Activated T-cell treated with anti-CD3 and anti-CD28 coated beads for 1 hour (primary cell): ENCODE measurements at regions not wholly inside any gene's neighbourhood (a gene's known extent, or its start where the extent isn't known, plus 50 kb on each side); places are given as distances from the start of the nearest gene placed in this dataset.
"Not testable (repeated sequence)": the region's sequence is repeated elsewhere in the genome, so short reads cannot be mapped to it uniquely, and the experiment has no call there.

Experiments
- DNase-seq: peaks from one replicate; pipeline ENCODE4 v3.0.0-alpha.2; 2020; ENCODE audit warnings: low read depth

DNA sequence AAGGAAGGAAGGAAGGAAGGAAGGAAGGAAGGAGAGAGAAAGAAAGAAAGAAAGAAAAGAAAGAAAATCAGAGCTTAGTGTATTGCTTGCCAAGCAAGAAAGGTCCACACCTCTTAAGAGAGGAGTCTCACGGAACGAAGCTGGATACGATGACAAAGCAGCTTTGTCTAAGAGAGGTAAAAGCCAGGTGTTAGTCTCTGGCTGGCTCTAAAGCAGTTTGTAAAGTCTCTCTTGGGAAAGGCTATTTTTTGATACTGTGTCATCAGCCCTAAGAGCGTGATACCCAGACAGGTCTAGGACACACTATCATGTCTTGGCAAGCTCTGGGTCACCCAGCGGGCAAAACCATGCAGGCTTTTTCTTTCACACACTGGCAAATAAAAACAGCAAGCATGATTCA, 297.5 kb upstream of the NBPF12 start:
- DNase-seq = not testable (repeated sequence)

DNA sequence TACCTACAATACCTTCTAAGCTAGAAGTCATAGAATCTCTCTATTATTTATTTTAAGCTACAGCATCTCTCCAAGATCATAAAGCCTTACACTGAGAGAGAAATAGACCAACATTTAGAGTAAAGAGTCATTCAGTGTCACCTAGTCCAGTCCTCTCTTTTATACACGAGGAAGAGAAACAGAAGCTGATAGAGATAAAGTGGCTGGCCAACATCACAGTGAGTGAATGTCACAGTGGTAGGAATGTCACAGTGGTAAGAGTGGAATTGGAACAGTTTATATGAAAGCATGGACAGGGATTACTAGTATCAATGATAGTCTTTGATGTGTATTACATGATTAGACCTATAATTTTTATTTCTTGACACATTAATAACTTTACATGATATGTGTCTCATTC, 307.8 kb upstream of the NBPF12 start:
- DNase-seq = not testable (repeated sequence)

DNA sequence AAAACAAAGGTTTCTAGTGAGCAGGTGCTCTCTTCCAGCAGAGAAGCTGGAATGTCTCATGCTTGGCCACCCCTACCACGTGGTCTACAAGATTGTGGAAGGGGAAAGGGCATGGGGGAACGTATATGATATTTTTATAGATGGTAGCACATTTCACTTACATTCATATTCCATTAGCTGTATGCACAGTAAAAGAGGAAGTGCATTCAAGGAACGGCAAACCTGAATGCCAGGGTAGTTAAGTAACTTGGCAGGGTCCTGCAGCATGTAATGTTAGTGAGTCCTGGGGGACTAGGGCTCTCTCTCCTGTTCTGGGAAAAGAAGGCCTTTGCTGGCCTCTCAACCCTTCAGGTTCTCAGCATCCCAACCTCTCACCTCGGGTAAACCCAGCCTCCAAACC, 319.5 kb upstream of the NBPF12 start:
- not testable (repeated sequence) for DNase-seq

DNA sequence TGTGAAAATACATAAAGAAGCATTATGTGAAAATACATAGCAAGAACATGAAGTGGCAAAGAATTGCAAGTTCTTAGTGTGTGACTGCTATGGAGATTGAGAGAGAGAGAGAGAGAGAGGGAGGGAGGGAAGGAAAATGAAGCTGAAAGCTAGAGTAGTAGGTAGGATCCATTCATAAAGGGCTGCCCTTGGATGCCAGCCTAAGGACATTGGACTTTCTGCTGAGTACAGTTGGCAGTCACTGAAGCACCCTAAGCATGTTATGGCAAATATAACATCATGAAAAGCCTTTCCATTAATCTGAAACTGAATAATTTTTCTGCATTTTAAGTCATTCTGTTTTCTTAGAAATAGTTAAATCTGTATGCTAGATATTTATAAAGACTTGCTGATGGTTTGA, 333.4 kb upstream of the NBPF12 start:
- DNase-seq = not testable (repeated sequence)

DNA sequence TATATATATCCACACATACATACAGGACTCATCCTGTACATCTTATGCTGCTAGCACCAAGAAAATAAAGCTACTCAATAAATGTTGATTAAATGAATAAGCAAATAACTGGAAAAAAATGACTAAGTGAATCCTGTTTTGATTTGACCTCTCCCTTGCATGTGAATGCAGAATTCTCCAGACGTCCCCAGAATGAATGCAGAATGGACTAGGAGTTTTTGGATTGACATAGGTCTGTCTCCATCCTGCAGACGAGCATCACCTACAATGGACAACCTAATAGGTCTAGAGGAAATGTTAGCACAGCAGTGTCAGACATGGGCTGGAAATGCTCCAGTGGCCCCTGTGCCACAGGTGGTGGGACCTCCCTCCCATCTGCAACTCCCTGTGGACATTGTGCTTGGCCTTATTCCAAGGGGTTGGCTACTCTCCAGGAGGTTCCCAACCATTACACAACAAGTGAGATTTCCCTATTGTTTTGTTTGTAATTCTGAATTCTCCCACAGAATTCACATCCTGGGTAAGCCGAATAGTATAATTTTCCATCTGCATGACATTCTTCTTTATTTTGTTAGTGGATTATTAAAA, 337.3 kb upstream of the NBPF12 start:
- not testable (repeated sequence) for DNase-seq

DNA sequence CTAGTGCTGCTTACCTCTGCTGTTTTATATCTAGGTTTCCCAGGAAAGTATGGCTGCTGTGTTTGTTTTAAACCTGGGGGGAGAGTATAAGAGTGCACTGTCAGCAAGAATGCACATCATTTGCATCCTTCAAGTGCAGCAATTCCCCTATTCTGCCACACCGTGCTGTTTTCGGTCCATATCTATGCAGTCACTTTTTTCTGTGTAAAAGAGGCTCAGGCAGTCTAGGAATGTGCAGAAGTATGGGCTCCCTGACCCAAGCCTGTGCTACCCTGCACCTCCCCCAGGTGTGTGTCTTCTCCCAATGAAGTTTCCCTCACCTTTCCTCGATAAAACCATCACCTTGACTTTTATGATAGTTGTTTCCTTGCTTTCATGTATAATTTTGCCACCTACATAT, 338.2 kb upstream of the NBPF12 start:
- DNase-seq = not testable (repeated sequence)

DNA sequence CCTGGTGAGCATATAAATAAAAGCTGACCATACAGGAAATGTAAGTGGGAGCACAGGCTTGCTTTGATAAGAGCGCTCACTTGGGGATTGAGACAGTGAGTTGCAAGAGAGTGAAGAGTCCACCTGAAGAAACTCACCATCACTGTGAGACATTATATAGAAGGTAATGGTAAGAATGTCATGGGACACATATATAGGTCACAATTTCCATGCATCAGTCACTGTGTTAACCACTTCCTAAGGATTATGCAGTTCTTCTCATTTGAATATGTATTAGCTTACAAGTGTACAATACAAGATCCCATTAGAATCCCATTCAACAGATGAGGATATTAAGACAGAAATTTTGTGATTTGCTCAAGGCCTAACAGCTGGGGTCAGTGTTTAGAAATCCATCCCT, 352.4 kb upstream of the NOTCH2NLA start:
- not testable (repeated sequence) for DNase-seq

DNA sequence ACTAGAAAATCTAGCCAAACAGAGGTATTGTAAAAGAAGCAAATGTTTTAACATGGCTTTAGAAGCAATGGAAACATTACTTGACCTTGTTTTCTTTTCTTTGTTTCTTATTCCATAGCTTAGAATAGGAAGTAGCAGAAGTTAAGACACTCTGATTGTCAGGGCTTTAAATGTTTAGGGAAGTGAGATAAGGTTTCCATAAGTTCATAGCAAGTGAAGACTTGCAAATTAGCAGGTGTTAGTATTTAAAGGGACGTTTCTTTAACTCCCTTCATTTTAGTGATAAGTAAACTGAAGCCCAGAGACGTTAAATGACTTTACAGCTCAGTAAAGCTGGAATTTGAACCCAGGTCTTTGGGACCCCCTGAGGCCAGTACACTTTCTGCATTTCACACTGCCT, 338.7 kb upstream of the NOTCH2NLA start:
- not testable (repeated sequence) for DNase-seq

DNA sequence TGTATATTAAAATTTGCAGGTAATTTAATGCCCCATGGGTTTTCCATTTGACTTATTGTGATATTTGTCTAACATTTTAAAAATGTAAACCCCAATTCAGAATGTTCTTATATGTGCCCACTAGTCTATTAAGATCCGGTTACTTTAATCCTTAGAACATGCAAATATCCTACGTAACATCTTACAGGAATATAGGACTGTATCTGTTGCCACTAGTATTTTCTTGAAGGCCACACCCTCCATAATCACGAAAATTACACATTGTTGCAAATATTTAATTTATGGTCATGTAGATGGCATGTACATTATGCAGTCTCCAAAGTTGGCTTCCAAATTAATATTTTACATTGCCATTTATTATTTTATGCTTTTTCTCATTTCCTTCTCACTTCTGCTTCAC, 329.2 kb upstream of the NOTCH2NLA start:
- DNase-seq = not testable (repeated sequence)

DNA sequence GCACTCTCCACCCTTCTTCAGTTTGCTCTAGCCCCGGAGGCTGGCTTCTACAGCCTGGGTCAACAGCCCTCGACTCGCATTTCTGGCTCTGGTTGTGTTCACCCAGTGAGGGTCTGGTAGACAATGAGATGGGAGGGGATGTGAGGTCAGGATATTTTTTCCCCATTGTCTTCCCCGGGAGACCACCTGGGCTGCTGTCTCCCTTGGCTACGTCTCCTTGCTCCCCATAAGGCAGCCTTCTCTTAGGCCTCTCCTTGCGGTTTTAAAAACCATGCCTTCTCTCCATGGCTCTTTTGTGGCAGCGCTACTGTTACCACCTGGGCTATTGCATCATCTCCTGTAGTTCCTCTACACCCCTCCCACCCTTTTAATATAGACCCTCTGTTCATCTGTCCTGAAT, 327.6 kb upstream of the NOTCH2NLA start:
- DNase-seq = not testable (repeated sequence)

DNA sequence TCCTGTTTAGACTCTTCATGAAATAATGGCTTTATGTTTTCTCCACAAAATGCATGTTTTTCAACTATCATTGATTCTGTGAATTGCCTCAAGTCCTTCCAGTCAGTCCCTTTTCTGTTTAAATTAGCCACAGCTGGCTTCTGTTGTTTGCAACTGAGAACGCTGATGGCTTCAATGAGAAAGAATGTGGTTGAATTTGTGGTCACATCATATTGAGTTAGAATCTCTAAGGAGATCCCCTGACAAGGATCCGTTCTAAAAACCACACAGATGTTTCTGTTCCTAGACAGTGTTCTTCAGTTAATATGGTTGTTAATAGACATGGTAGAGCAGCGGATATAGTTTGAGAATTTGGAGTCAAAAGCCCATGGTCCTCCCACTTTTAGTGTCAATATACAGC, 323.6 kb upstream of the NOTCH2NLA start:
- not testable (repeated sequence) for DNase-seq

DNA sequence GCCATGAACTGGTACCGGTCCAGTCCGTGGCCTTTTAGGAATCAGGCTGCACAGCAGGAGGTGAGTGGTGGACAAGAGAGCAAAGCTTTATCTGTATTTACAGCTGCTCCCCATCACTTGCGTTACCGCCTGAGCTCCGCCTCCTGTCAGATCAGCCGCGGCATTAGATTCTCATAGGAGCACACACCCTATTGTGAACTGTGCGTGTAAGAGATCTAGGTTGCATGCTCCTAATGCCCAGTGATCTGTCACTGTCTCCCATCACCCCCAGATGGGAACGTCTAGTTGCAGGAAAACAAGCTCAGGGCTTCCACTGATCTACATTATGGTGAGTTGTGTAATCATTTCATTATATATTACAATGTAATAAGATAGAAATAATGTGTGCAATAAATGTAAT, 319.9 kb upstream of the NOTCH2NLA start:
- DNase-seq = not testable (repeated sequence)

DNA sequence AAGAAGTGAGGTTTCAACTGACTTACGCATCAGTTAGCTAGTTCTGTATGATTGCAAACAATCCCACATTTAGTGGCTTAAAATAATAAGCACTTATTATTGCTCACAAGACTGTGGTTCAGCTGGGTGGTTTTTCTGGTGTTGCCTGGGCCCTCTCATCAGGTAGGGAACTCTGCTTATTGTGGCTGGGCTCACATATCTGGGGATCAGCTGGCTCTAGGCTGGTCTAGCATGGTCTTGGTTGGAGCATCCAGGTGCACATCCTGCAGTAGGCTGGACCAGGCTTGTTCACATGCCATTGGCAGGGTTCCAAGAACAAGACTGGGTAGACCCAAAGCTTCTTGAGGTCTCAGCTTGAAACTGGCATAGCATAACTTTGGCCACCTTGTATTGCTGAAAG, 317.4 kb upstream of the NOTCH2NLA start:
- not testable (repeated sequence) for DNase-seq

DNA sequence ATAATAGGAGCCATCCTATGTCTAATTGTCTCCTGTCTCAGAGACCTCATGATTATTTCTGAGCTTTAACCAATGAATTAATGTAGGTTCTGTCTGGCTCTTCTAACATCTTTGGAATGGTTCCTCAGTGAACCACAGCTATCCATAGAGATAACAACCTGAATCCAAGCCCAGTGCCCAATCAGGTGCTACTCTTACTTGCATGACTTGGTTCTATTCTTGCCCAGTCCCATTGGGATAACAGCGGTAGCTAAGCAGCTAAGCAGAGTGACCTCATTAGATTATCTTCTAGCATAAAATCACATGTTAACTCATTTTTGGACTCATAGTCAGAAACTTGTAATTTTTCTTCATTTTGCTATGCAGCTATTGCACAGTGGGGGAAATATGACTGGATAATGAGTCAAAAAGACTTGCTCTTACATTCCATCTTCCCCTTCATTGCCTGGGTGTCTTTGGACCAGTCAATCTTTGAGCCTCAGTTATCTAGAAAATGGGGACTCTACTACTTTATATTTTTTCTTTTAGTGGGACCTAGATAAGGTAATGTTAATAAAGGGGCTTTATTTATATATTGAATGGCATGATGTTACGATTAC, 309.1 kb upstream of the NOTCH2NLA start:
- DNase-seq = not testable (repeated sequence)

DNA sequence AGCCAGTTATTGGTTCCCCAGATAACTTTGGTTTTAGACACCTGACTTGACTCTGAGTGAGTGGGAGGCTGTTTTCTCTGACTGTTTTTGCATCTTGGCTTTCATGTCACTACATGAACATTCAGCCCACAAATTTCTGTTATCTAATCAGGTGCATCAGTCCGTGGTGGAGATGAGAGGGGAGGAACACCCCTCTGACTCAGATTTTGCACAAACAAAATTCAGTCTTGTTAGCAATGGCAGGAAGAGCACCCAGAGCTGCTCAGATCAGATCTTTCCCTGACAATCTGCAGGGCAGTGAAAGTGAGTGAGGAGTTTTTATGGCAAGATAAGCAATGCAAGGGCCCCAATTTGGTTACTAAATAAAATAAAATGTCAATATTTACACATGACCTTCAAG, 307.2 kb upstream of the NOTCH2NLA start:
- DNase-seq = not testable (repeated sequence)

DNA sequence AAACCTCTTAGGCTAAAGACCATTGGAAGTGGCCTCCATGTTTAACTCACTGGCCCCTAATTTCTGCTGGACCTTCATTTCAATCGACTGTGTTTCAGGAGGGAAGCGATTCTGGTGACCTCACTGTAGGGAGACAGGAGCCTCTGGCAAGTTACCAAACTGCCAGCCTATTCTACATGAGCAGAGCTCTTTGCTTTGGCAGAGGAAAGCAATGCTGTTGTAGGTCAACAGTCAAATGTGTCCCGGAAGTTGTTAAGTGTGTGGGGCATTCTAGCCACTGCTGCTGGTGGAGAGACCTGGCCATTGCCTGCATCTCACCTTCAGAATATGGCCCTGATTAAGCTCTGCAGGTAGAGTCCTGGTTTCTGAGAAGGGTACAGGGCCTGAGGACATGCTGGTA, 306.8 kb upstream of the NOTCH2NLA start:
- DNase-seq = not testable (repeated sequence)

DNA sequence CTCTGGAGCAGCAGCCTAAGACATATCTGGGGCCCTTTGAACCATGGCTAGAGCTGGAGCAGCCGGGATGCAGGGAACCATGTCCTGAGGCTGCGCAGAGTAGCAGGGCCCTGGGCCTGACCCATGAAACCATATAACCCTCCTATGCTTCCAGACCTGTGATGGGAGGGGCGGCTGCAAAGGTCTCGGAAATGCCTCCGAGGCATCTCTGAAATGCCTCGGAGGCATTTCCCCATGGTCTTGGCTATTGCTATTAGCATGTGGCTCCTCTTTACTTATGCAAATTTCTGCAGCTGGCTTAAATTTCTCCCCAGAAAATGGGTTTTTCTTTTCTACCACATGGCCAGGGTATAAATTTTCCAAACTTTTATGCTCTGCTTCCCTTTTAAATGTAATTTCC, 302.1 kb upstream of the NOTCH2NLA start:
- DNase-seq = not testable (repeated sequence)

DNA sequence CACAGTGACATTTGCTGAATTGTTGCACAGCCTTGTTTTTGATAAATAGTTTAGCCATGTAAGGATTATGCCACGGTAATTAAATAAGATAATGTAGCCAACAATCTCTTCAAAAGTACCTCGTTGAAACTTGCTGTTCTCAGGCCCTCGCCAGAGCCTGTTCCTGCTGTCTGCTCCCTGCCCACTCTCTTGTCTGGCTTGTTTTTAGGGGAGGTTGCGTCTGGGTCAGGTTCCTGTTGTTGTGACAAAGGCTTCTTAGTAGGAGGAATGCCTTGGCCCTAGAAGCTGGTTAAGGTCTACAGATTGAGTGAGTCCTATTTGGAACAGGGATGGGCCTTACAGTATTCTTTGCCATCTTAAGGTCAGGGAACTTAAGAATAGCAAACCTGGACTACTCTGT, 294.0 kb upstream of the NOTCH2NLA start:
- not testable (repeated sequence) for DNase-seq

DNA sequence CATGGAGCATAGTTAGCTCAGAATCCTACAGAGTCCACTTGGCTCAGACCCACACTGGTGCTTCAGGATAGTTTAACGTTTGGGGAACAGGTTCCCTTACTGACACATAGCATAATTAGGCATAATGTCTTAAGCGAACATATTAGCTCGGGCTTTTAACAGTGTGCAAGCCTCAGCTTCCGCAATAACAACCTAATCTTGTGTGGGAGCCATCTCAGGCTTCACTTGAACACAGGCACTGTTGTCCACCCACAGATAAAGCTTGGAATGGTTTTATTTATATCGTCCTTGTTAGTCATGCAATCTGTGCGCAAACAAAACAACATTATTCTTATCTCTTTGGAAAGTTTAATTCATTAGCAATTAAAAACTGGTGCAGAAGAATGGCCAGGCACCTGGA, 293.5 kb upstream of the NOTCH2NLA start:
- DNase-seq = not testable (repeated sequence)

DNA sequence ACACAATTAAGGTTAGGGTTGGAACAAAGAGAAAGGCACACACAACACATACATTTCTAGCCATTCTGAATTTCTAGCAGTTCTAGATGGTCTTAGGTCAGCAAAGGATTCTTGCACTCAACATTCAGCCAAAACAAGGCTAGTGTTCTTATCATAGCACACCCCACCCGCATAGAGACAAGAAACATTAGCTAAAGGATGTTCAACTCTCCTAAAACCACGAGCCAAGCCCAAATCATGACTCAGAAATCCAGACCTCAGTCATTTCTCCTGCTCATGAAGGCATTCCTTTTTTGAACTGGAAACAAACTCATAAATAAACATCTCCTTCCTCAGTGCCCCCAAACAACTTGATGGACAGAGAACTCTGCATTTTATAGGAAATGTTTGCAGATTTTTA, 293.0 kb upstream of the NOTCH2NLA start:
- not testable (repeated sequence) for DNase-seq

DNA sequence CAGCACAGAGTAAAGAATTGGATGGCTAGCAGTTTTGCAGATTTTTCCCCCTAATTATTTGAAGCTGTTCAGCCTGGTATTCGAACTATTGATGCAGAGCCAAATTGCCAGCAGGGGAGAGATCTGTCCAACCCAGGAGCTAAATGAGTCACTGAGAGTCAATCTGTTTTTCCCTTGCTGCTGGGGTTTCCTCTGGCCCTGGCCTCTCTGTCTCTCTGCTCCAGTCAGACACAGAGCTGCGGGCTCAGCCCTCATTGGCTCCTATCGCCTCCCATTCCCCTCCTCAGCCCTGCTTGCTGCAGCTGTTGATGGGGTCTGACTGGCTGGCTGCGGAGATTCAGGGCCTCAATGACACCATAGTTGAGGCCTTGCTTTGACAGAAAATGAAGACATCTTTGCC, 284.9 kb upstream of the NOTCH2NLA start:
- DNase-seq = not testable (repeated sequence)

DNA sequence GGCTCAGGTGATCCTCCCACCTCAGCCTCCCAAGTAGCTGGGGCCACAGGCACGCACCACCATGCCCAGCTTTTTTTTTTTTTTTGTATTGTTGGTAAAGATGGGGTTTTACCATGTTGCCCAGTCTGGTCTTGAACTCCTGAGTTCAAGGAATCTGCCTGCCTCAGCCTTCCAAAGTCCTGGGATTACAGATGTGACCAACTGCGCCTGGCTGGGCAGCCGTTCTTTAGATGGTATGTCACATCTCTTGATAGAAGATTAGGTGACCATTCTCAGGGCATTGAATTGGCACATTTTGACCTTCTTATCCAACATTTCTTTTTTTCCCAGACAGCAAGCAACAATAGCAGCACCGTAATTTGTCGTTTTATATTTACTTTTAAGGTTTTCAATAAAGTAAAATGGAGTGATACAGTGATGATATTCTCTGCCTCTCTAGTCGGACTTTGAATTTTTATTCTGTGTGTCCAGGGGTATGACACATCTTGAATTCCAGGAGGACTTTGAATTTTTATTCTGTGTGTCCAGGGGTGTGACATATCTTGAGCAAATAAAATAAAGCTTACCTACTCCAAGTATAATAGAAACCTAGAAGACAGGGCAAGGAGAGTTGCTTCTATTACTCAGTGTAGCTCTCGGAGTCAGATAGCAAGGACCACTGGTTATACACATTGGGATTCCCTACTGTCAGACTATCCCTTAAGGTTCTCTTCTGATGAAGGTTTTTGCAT, 282.4 kb upstream of the NOTCH2NLA start:
- DNase-seq = not testable (repeated sequence)

DNA sequence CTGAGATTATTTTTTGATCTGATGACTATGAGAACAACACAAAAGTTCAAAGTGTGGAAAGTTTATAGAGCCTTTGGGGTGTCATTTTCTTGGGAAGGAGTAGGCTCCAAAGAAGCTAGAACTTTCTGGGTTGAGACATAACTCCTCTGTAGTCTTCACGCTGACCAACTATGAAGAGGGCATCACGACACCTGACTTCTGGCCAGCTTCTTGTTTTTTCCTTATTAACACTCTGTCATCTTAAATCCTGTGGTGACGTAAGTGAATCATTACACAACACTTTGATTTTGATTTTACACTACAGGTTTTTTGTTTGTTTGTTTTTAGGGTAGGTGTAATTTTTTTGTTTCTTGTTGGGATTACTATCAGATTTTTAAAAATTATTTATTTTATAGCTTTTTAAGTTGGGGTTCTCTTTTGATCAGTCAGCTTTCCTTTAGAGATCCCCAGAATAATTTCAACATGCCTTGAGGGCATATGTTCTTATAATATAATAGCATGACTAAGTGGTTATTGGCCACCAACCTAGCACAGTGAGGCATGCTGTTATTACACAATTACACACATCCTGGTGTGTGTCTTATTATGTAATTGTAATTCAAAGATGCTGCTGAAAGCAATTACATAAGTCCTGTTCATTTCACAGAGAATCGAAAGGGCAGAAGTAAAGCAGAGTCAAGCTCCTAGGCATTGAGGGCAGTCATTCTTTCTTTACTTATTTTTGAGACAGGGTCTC, 281.6 kb upstream of the NOTCH2NLA start:
- not testable (repeated sequence) for DNase-seq
